ENCODE measurements at regions not wholly inside any gene's neighbourhood (a gene's known extent, or its start where the extent isn't known, plus 50 kb on each side); places are given as distances from the start of the nearest gene placed in this dataset.
"Not testable (repeated sequence)": the region's sequence is repeated elsewhere in the genome, so short reads cannot be mapped to it uniquely, and the experiment has no call there.

DNA sequence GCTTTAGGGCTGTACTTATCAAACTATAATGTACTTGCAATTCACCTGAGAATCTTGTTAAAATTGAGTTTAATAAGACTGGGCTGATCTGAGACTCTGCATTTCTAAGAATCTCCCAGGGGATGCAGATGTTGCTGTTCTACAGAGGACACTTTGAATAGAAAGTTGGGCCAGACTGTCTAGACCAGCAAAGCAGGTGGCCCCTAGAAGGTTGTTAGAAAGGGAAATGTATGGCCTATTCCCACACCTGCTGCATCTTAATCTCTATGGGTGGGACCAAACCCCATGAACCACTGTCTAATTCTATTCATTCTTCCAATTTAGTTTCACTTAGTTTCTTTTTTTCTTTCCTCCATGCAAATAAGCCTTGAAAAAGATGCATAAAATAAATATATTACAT lies 413.2 kb upstream of the TECRL start:
- POLR2A ChIA-PET = no interaction called here
- CTCF ChIA-PET = no interaction called here
- DNase-seq (ENCODE audit: extremely low spot score) = no peak
- TF ChIP-seq, protein P1, sequence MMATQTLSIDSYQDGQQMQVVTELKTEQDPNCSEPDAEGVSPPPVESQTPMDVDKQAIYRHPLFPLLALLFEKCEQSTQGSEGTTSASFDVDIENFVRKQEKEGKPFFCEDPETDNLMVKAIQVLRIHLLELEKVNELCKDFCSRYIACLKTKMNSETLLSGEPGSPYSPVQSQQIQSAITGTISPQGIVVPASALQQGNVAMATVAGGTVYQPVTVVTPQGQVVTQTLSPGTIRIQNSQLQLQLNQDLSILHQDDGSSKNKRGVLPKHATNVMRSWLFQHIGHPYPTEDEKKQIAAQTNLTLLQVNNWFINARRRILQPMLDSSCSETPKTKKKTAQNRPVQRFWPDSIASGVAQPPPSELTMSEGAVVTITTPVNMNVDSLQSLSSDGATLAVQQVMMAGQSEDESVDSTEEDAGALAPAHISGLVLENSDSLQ (IDR thresholded peaks at IDR 0.05) = no peak
- TF ChIP-seq TARDBP (IDR thresholded peaks at IDR 0.05) (no peak), LEF1 (IDR thresholded peaks at IDR 0.05; ENCODE audit: borderline replicate concordance) (no peak), L3MBTL2 (conservative IDR thresholded peaks at IDR 0.05) (no peak), FOXA1 (IDR thresholded peaks at IDR 0.05) (no peak), ARNT (IDR thresholded peaks at IDR 0.05) (no peak), HDGF (IDR thresholded peaks at IDR 0.05; ENCODE audit: borderline replicate concordance) (no peak), FOXK2 (IDR thresholded peaks at IDR 0.05) (no peak)

DNA sequence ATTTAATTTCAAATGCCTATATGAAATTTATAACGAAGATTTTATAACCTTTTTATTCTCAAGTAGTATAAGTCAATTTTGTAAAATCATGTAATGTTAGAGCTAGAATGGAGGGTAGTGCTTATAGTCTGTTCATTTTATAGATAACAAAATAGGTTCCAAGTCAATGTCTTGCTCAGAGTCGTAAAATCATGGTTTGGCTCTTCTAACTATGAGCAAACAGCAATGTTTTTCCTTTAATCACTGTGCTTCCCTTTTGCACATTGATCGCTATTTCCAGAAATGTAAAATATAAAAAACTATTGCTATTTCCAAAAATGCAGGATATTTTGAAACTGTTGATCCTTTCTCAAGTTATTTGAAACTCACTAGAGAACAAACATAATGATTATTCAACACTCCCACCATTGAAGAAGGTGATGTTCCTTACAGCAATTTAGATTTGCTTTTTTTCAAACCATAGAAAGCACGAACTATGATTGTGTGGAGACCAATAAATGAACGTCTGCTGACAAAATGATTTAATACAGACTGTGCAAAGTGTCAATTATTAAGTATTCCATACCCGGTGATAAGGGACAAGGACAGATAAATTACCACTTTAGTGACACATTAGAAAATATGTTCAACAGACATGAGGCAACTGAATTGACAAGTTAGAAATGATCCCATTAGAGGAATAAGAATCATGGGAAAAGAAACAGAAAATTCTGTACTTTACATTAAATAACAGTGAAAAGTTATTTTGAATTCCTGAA lies 412.1 kb upstream of the TECRL start:
- TF ChIP-seq L3MBTL2 (conservative IDR thresholded peaks at IDR 0.05) = no peak
- POLR2A ChIA-PET = no interaction called here
- CTCF ChIA-PET = no interaction called here
- no peak for DNase-seq (ENCODE audit: extremely low spot score)

- CTCF ChIA-PET = no interaction called here
These were observed 405.4 kb upstream of the TECRL start for GRCh38 chr4:64814616-64815015.

GRCh38 chr4:64807821-64808220 lies 398.6 kb upstream of the TECRL start:
- ChIA-PET POLR2A (no interaction called here), CTCF (no interaction called here)
- no peak for TF ChIP-seq L3MBTL2 (conservative IDR thresholded peaks at IDR 0.05)
- no peak for TF ChIP-seq LEF1 (IDR thresholded peaks at IDR 0.05; ENCODE audit: borderline replicate concordance)
- TF ChIP-seq ELF4 (IDR thresholded peaks at IDR 0.05) = no peak
- TF ChIP-seq, protein P1 (IDR thresholded peaks at IDR 0.05) = no peak
- TF ChIP-seq FOXK2 (IDR thresholded peaks at IDR 0.05) = no peak
- TF ChIP-seq NFRKB (IDR thresholded peaks at IDR 0.05) = no peak
- no peak for TF ChIP-seq HDGF (IDR thresholded peaks at IDR 0.05; ENCODE audit: borderline replicate concordance)
- no peak for TF ChIP-seq FOXM1 (IDR thresholded peaks at IDR 0.05; ENCODE audit: borderline replicate concordance)
- TF ChIP-seq ZNF384 (IDR thresholded peaks at IDR 0.05) = no peak
- no peak for TF ChIP-seq CTBP1 (IDR thresholded peaks at IDR 0.05; ENCODE audit: borderline replicate concordance)
- no peak for TF ChIP-seq TARDBP (IDR thresholded peaks at IDR 0.05)
- no peak for TF ChIP-seq FOXA1 (IDR thresholded peaks at IDR 0.05)
- no peak for TF ChIP-seq BHLHE40 (IDR thresholded peaks at IDR 0.05; ENCODE audit: borderline replicate concordance)
- no peak for TF ChIP-seq ARNT (IDR thresholded peaks at IDR 0.05)
- TF ChIP-seq SUZ12 (IDR thresholded peaks at IDR 0.05) = no peak
- no peak for TF ChIP-seq SP1 (IDR thresholded peaks at IDR 0.05)
- DNase-seq (ENCODE audit: extremely low spot score) = no peak

More at GRCh38 chr4:64814616-64815015, 405.4 kb upstream of the TECRL start:
- no peak for DNase-seq (ENCODE audit: extremely low spot score)
- no peak for TF ChIP-seq LEF1 (IDR thresholded peaks at IDR 0.05; ENCODE audit: borderline replicate concordance)
- TF ChIP-seq L3MBTL2 (conservative IDR thresholded peaks at IDR 0.05) = no peak
- no peak for TF ChIP-seq FOXK2 (IDR thresholded peaks at IDR 0.05)
- no peak for TF ChIP-seq CTBP1 (IDR thresholded peaks at IDR 0.05; ENCODE audit: borderline replicate concordance)
- no peak for TF ChIP-seq BHLHE40 (IDR thresholded peaks at IDR 0.05; ENCODE audit: borderline replicate concordance)
- TF ChIP-seq ARNT (IDR thresholded peaks at IDR 0.05) = no peak
- no peak for TF ChIP-seq NFRKB (IDR thresholded peaks at IDR 0.05)
- no peak for TF ChIP-seq ELF4 (IDR thresholded peaks at IDR 0.05)
- no peak for TF ChIP-seq FOXA1 (IDR thresholded peaks at IDR 0.05)
- TF ChIP-seq HDGF (IDR thresholded peaks at IDR 0.05; ENCODE audit: borderline replicate concordance) = no peak
- TF ChIP-seq SP1 (IDR thresholded peaks at IDR 0.05) = no peak
- TF ChIP-seq, protein P1 (IDR thresholded peaks at IDR 0.05) = no peak
- no peak for TF ChIP-seq FOXM1 (IDR thresholded peaks at IDR 0.05; ENCODE audit: borderline replicate concordance)
- no peak for TF ChIP-seq ZNF384 (IDR thresholded peaks at IDR 0.05)
- TF ChIP-seq SUZ12 (IDR thresholded peaks at IDR 0.05) = no peak
- TF ChIP-seq TARDBP (IDR thresholded peaks at IDR 0.05) = no peak
- POLR2A ChIA-PET = no interaction called here

- ChIA-PET POLR2A (no interaction called here), CTCF (no interaction called here)
- TF ChIP-seq FOXM1 (IDR thresholded peaks at IDR 0.05; ENCODE audit: borderline replicate concordance) (no peak), TARDBP (IDR thresholded peaks at IDR 0.05) (no peak), FOXA1 (IDR thresholded peaks at IDR 0.05) (no peak), ZNF384 (IDR thresholded peaks at IDR 0.05) (no peak), SP1 (IDR thresholded peaks at IDR 0.05) (no peak), FOXK2 (IDR thresholded peaks at IDR 0.05) (no peak), HDGF (IDR thresholded peaks at IDR 0.05; ENCODE audit: borderline replicate concordance) (no peak), ELF4 (IDR thresholded peaks at IDR 0.05) (no peak), ARNT (IDR thresholded peaks at IDR 0.05) (no peak), BHLHE40 (IDR thresholded peaks at IDR 0.05; ENCODE audit: borderline replicate concordance) (no peak), NFRKB (IDR thresholded peaks at IDR 0.05) (no peak)
- no peak for DNase-seq (ENCODE audit: extremely low spot score)
These were observed 390.5 kb upstream of the TECRL start for GRCh38 chr4:64799751-64800150.

DNA sequence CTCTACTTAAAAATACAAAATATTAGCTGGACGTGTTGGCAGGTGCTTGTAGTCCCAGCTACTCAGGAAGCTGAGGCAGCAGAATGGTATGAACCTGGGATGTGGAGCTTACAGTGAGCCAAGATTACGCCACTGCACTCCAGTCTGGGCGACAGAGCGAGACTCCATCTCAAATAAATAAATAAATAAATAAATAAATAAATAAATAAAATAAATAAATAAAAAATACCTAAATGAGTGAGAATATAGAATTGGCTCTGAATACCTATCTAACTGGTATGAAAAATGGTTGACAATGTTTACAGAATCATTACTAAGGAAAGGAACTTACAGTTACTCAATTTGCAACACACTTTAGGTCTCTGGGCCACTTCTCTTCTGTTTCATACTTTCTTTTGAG lies 389.6 kb upstream of the TECRL start:
- DNase-seq (ENCODE audit: extremely low spot score); CTCF ChIA-PET; POLR2A ChIA-PET: not testable (repeated sequence)

DNA sequence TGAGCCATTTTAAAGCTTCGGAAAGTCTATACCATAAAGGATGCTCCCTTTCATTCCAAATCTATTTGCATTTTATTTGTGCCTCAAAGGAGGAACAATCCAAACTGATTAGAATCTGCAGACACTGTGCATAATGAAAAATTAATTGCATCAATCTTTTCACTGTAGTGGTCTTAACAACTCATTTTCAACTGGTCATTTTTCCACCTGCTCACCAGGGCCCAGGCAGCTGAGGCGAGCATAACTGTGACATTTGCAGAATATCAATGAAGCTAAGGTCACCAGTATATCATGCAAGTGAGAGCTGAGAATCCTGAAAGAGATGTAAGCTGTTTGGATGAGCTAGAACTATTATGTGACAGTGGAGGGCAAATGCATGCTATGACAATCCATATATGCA lies 387.3 kb upstream of the TECRL start:
- DNase-seq (ENCODE audit: extremely low spot score) = no peak
- TF ChIP-seq L3MBTL2 (conservative IDR thresholded peaks at IDR 0.05) (no peak), NFRKB (IDR thresholded peaks at IDR 0.05) (no peak), SP1 (IDR thresholded peaks at IDR 0.05) (no peak), TARDBP (IDR thresholded peaks at IDR 0.05) (no peak), ELF4 (IDR thresholded peaks at IDR 0.05) (no peak), SUZ12 (IDR thresholded peaks at IDR 0.05) (no peak), FOXA1 (IDR thresholded peaks at IDR 0.05) (no peak), HDGF (IDR thresholded peaks at IDR 0.05; ENCODE audit: borderline replicate concordance) (no peak), BHLHE40 (IDR thresholded peaks at IDR 0.05; ENCODE audit: borderline replicate concordance) (no peak), ARNT (IDR thresholded peaks at IDR 0.05) (no peak)
- ChIA-PET POLR2A (no interaction called here), CTCF (no interaction called here)
